CD4-positive, alpha-beta T cell (primary cell): ENCODE measurements at regions not wholly inside any gene's neighbourhood (a gene's known extent, or its start where the extent isn't known, plus 50 kb on each side); places are given as distances from the start of the nearest gene placed in this dataset.

Experiments
- ATAC-seq: fragments of 200-7000 bp; cut with Tn5 transposase; one replicate; pipeline ENCODE4 v1.10.0; 2022; ENCODE audit warnings: mild to moderate bottlenecking; ENCODE audit not compliant: poor library complexity
- CTCF ChIA-PET: fragments of 350-600 bp; sonication (Branson Sonifier 250); formaldehyde crosslinking; loops from one replicate; lab custom pipeline; 2021; ENCODE audit warnings: antibody characterized with exemption, inconsistent platforms; lab: Charles Lee
- POLR2A ChIA-PET: fragments of 350-600 bp; sonication (Branson Sonifier 250); formaldehyde crosslinking; loops from one replicate; lab custom pipeline; 2021; ENCODE audit warnings: antibody characterized with exemption, inconsistent platforms; lab: Charles Lee
- DNase-seq, 14 experiments: peaks; one replicate each; pipeline ENCODE4 v3.0.0-alpha.2; 2013 to 2020; ENCODE audit warnings: mixed read lengths in 2 of 14
- H3K27ac ChIP-seq, 2 donors: one replicate each; pipeline versions ENCODE4 v1.5.1 to v1.7.0; 2013; ENCODE audit warnings: low read length in 2 of 2, low read depth in 1 of 2, mild to moderate bottlenecking in 1 of 2
- H3K27me3 ChIP-seq, 2 experiments: 1 replicate in 1 of 2; 2 replicates in 1 of 2; pipeline versions ENCODE4 v1.6.1 to v1.7.0; 2013; ENCODE audit warnings: low read length in 2 of 2, control low read depth in 1 of 2, mild to moderate bottlenecking in 1 of 2, moderate library complexity in 1 of 2; ENCODE audit not compliant: insufficient read depth in 2 of 2, control insufficient read depth in 1 of 2
- H3K36me3 ChIP-seq: one replicate; pipeline ENCODE4 v1.6.1; 2013; ENCODE audit warnings: low read length, control low read depth; ENCODE audit not compliant: insufficient read depth
- H3K4me1 ChIP-seq: one replicate; pipeline ENCODE4 v1.6.1; 2013; ENCODE audit warnings: low read length, control low read depth; ENCODE audit not compliant: insufficient read depth
- H3K4me3 ChIP-seq: one replicate; pipeline ENCODE4 v1.5.1; 2013; ENCODE audit warnings: mild to moderate bottlenecking, low read length, moderate library complexity
- H3K9me3 ChIP-seq, 2 experiments: 1 replicate in 1 of 2; 2 replicates in 1 of 2; pipeline versions ENCODE4 v1.6.1 to v1.7.0; 2013; ENCODE audit warnings: low read length in 2 of 2, mild to moderate bottlenecking in 2 of 2, control low read depth in 1 of 2, moderate library complexity in 1 of 2; ENCODE audit not compliant: control insufficient read depth in 1 of 2, insufficient read depth in 1 of 2
- H3K27ac Mint-ChIP-seq: one replicate; pipeline ENCODE4 v1.8.0; 2020; ENCODE audit warnings: mixed read lengths
- H3K27me3 Mint-ChIP-seq: one replicate; pipeline ENCODE4 v1.8.0; 2021; ENCODE audit warnings: mixed read lengths
- H3K36me3 Mint-ChIP-seq: one replicate; pipeline ENCODE4 v1.8.0; 2021; ENCODE audit warnings: low read depth, mixed read lengths
- H3K4me1 Mint-ChIP-seq: one replicate; pipeline ENCODE4 v1.8.0; 2021; ENCODE audit warnings: low read depth, mixed read lengths
- H3K4me3 Mint-ChIP-seq: one replicate; pipeline ENCODE4 v1.8.0; 2020; ENCODE audit warnings: mild to moderate bottlenecking, mixed read lengths
- H3K9me3 Mint-ChIP-seq: one replicate; pipeline ENCODE4 v1.8.0; 2020; ENCODE audit warnings: mixed read lengths
- CTCF ChIP-seq: fragments of 200-600 bp; IDR thresholded peaks from one replicate; pipeline ENCODE4 v1.8.0; 2022; ENCODE audit warnings: antibody characterized with exemption, mild to moderate bottlenecking
- intact Hi-C, 2 experiments: fragments of 100-400 bp; cut with DNase I in 1 of 2; cut with micrococcal nuclease in 1 of 2; formaldehyde crosslinking; loops; one replicate each; pipeline versions ENCODE4 v1.15.1 to v1.9.0; 2023 to 2025; cut with DNase I, micrococcal nuclease

- no peaks in the 10 kb centered on the region for H3K9me3 Mint-ChIP-seq
- Histone ChIP-seq H3K9me3 (no peaks in the 10 kb centered on the region), H3K4me1 (no peaks in the 10 kb centered on the region), H3K36me3 (no peaks in the 10 kb centered on the region), H3K27me3 (no peaks in the 10 kb centered on the region), H3K4me3 (no peak overlapping the region), H3K27ac (no peak overlapping the region)
- no peak for TF ChIP-seq CTCF
- no peaks in the 10 kb centered on the region for H3K36me3 Mint-ChIP-seq
- no peak overlapping the region for H3K4me3 Mint-ChIP-seq
- intact Hi-C loops = no loop called here
- ChIA-PET CTCF (interaction anchor here (1.5 kb wide), 1 partner anchor 31 kb away, joined by 3 read pairs; no protein-coding TSS in a partner anchor), POLR2A (interaction anchor here (0.9 kb wide), 1 partner anchor 9 kb away, joined by 3 read pairs; no protein-coding TSS in a partner anchor)
- H3K27ac Mint-ChIP-seq = no peak overlapping the region
- H3K4me1 Mint-ChIP-seq = no peaks in the 10 kb centered on the region
- ATAC-seq = no peak
- no peak for DNase-seq
- no peaks in the 10 kb centered on the region for H3K27me3 Mint-ChIP-seq
Measured at GRCh38 chr13:50158385-50159165, 143.3 kb downstream of the KCNRG start.

GRCh38 chr13:50159607-50160006, 144.4 kb downstream of the KCNRG start:
- H3K36me3 Mint-ChIP-seq = no peaks in the 10 kb centered on the region

GRCh38 chr13:50161052-50161451, 145.8 kb downstream of the KCNRG start:
- Mint-ChIP-seq H3K27ac (no peak overlapping the region), H3K27me3 (no peaks in the 10 kb centered on the region), H3K36me3 (no peaks in the 10 kb centered on the region), H3K4me1 (no peaks in the 10 kb centered on the region), H3K4me3 (no peak overlapping the region), H3K9me3 (no peaks in the 10 kb centered on the region)
- no peaks in the 10 kb centered on the region for H3K9me3 ChIP-seq
- DNase-seq (no peak), ATAC-seq (no peak)
- no peaks in the 10 kb centered on the region for H3K27me3 ChIP-seq
- no peak overlapping the region for H3K27ac ChIP-seq
- intact Hi-C loops = no loop called here
- H3K4me3 ChIP-seq = no peak overlapping the region
- CTCF ChIA-PET = no interaction called here
- POLR2A ChIA-PET = no interaction called here
- no peaks in the 10 kb centered on the region for H3K4me1 ChIP-seq
- H3K36me3 ChIP-seq = no peaks in the 10 kb centered on the region
- no peak for TF ChIP-seq CTCF

More at GRCh38 chr13:50159607-50160006, 144.4 kb downstream of the KCNRG start:
- no peak overlapping the region for H3K4me3 ChIP-seq
- ATAC-seq = no peak
- H3K27me3 ChIP-seq = no peaks in the 10 kb centered on the region
- H3K4me1 Mint-ChIP-seq = no peaks in the 10 kb centered on the region
- POLR2A ChIA-PET = interaction anchor here (0.9 kb wide), 1 partner anchor 10 kb away, joined by 3 read pairs; no protein-coding TSS in a partner anchor
- no peaks in the 10 kb centered on the region for H3K9me3 ChIP-seq
- no peaks in the 10 kb centered on the region for H3K4me1 ChIP-seq
- H3K36me3 ChIP-seq = no peaks in the 10 kb centered on the region
- H3K27ac Mint-ChIP-seq = no peak overlapping the region
- no peak for DNase-seq
- H3K9me3 Mint-ChIP-seq = no peaks in the 10 kb centered on the region
- H3K4me3 Mint-ChIP-seq = no peak overlapping the region
- no peak for TF ChIP-seq CTCF
- CTCF ChIA-PET = interaction anchor here (1.5 kb wide), 1 partner anchor 30 kb away, joined by 3 read pairs; no protein-coding TSS in a partner anchor
- no peaks in the 10 kb centered on the region for H3K27me3 Mint-ChIP-seq
- H3K27ac ChIP-seq = no peak overlapping the region
- intact Hi-C loops = no loop called here
